B cell (primary cell): ENCODE measurements at regions not wholly inside any gene's neighbourhood (a gene's known extent, or its start where the extent isn't known, plus 50 kb on each side); places are given as distances from the start of the nearest gene placed in this dataset.

Experiments used
- ATAC-seq: fragments of 200-7000 bp; cut with Tn5 transposase; one replicate; pipeline ENCODE4 v1.10.0; 2021; ENCODE audit warnings: low read depth, mild to moderate bottlenecking, moderate number of reproducible peaks, moderate library complexity
- CTCF ChIA-PET: fragments of 350-600 bp; sonication (Branson Sonifier 250); formaldehyde crosslinking; loops from one replicate; lab custom pipeline; 2021; ENCODE audit warnings: antibody characterized with exemption, inconsistent platforms; lab: Charles Lee
- POLR2A ChIA-PET: fragments of 350-600 bp; sonication (Branson Sonifier 250); formaldehyde crosslinking; loops from one replicate; lab custom pipeline; 2021; ENCODE audit warnings: antibody characterized with exemption; lab: Charles Lee
- DNase-seq: peaks from one replicate; pipeline ENCODE4 v3.0.0; 2013
- H2AFZ ChIP-seq: 2 replicates; pipeline ENCODE4 v1.6.1; 2012; ENCODE audit warnings: mild to moderate bottlenecking, low read depth, low read length; ENCODE audit not compliant: insufficient read depth, poor library complexity, severe bottlenecking
- H3K27ac ChIP-seq, 2 donors: 1 replicate in 1 of 2; 2 replicates in 1 of 2; pipeline ENCODE4 v1.5.1; 2012 to 2013; ENCODE audit warnings: low read length in 2 of 2, mild to moderate bottlenecking in 2 of 2, moderate library complexity in 1 of 2
- H3K27me3 ChIP-seq, 4 experiments: fragments of 200-600 bp in 1 of 4; sonication (generic) in 1 of 4; replicated peaks in 1 of 4; 1 replicate in 2 of 4; 2 replicates in 2 of 4; pipeline versions ENCODE4 v1.6.1 to v1.7.0; 2013 to 2016; ENCODE audit warnings: low read length in 3 of 4, mild to moderate bottlenecking in 2 of 4, mixed read lengths in 1 of 4, moderate library complexity in 1 of 4; ENCODE audit not compliant: insufficient read depth in 4 of 4, control insufficient read depth in 3 of 4; ENCODE audit errors: control extremely low read depth in 1 of 4
- H3K36me3 ChIP-seq, 2 experiments: replicated peaks in 1 of 2; 1 replicate in 1 of 2; 2 replicates in 1 of 2; pipeline versions ENCODE4 v1.6.1 to v1.7.1; 2013; ENCODE audit warnings: low read length in 1 of 2; ENCODE audit not compliant: insufficient read depth in 2 of 2, control insufficient read depth in 1 of 2; ENCODE audit errors: control extremely low read depth in 1 of 2, extremely low read depth in 1 of 2
- H3K4me1 ChIP-seq, 2 donors: fragments of 200-600 bp in 1 of 2; sonication (generic) in 1 of 2; 1 replicate in 1 of 2; 2 replicates in 1 of 2; pipeline versions ENCODE4 v1.5.1 to v1.6.1; 2013 to 2017; ENCODE audit warnings: low read length in 2 of 2; ENCODE audit not compliant: control insufficient read depth in 2 of 2, insufficient read depth in 2 of 2
- H3K4me2 ChIP-seq: replicated peaks from 2 replicates; pipeline ENCODE3; 2012; ENCODE audit warnings: mild to moderate bottlenecking, low read depth, low read length; ENCODE audit not compliant: poor library complexity, severe bottlenecking
- H3K4me3 ChIP-seq, 5 experiments: fragments of 200-600 bp in 1 of 5; sonication (generic) in 1 of 5; 1 replicate in 3 of 5; 2 replicates in 2 of 5; pipeline versions ENCODE4 v1.5.1 to v1.7.0; 2011 to 2016; ENCODE audit warnings: low read length in 4 of 5, mild to moderate bottlenecking in 4 of 5, low read depth in 2 of 5, control low read depth in 1 of 5, moderate library complexity in 1 of 5; ENCODE audit not compliant: insufficient read depth in 1 of 5; ENCODE audit errors: control extremely low read depth in 1 of 5, extremely low read depth in 1 of 5
- H3K79me2 ChIP-seq: fragments of 200-600 bp; sonication (generic); one replicate; pipeline ENCODE4 v1.6.0; 2016; ENCODE audit warnings: low read length; ENCODE audit not compliant: control insufficient read depth, insufficient read depth
- H3K9ac ChIP-seq: fragments of 200-600 bp; sonication (generic); 2 replicates; pipeline ENCODE4 v1.6.1; 2017; ENCODE audit warnings: mild to moderate bottlenecking, low read length, moderate library complexity
- H3K9me3 ChIP-seq, 3 donors: one replicate each; pipeline versions ENCODE4 v1.6.1 to v1.7.1; 2013; ENCODE audit warnings: low read length in 2 of 3; ENCODE audit not compliant: control insufficient read depth in 2 of 3, insufficient read depth in 1 of 3; ENCODE audit errors: control extremely low read depth in 1 of 3
- H4K20me1 ChIP-seq: 2 replicates; pipeline ENCODE4 v1.6.0; 2012; ENCODE audit warnings: mild to moderate bottlenecking, low read length; ENCODE audit not compliant: insufficient read depth, control insufficient read depth, poor library complexity, severe bottlenecking
- H3K27ac Mint-ChIP-seq: one replicate; pipeline ENCODE4 v1.8.0; 2021; ENCODE audit warnings: mixed read lengths
- H3K27me3 Mint-ChIP-seq: one replicate; pipeline ENCODE4 v1.8.0; 2021; ENCODE audit warnings: mixed read lengths
- H3K4me1 Mint-ChIP-seq: one replicate; pipeline ENCODE4 v1.8.0; 2021; ENCODE audit warnings: mixed read lengths
- H3K4me3 Mint-ChIP-seq: one replicate; pipeline ENCODE4 v1.8.0; 2021; ENCODE audit warnings: mixed read lengths
- H3K9me3 Mint-ChIP-seq: one replicate; pipeline ENCODE4 v1.8.0; 2022; ENCODE audit warnings: mixed read lengths; ENCODE audit not compliant: insufficient read depth
- CTCF ChIP-seq: fragments of 200-600 bp; IDR thresholded peaks from one replicate; pipeline ENCODE4 v1.8.0; 2022; ENCODE audit warnings: antibody characterized with exemption, mild to moderate bottlenecking
- EZH2 ChIP-seq: IDR thresholded peaks from 2 replicates; pipeline ENCODE4 v1.6.1; 2012; ENCODE audit warnings: borderline replicate concordance, low read depth, mild to moderate bottlenecking, moderate library complexity, low read length; ENCODE audit not compliant: insufficient read depth, poor library complexity, severe bottlenecking
- WGBS: methylation state at CpG from one replicate; pipeline ENCODE4 v1.1.5; 2013; ENCODE audit warnings: missing lambda C conversion rate; ENCODE audit not compliant: insufficient coverage; 5-methylcytosine and 5-hydroxymethylcytosine counted together
- intact Hi-C: fragments of 100-400 bp; cut with micrococcal nuclease; formaldehyde crosslinking; loops from one replicate; pipeline ENCODE4 v1.10.0; 2022

DNA sequence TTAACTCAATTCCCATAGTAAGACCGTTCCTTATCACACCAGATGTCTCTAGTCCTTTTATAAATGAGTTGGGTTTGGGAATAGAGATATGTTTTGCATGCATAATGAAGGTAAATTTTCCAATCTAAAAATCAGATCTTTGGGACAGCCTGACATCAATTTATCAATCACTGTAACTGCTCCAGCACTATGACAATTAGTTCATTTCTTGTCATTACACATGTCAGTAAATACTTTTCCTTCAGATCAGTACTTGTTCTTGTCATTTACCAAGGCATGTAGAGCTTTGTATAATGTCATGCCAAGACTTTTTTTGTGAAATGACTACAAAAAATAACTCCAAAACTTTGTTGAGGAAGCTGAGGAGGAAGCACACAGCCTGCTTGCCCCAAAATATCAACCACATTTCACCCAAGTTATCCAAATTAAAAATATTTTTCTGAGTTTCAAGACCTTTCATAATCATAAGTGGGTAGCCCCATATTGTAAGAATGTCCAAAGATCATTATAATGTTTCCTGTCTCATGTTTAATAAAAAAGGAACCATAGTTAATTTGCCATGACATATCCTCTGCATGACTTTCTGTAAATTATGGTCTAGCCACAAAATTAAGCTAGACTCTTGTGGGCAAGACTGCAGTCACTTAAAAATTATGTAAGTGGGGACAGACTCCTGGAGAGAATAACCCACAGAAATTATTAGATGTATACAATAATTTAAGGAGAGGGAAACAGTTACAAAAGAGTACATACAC is 586.8 kb downstream of the TBC1D4 start:
- no peaks in the 10 kb centered on the region for H3K9me3 ChIP-seq
- CTCF ChIA-PET = no interaction called here
- DNase-seq (no peak), ATAC-seq (no peak)
- no peak overlapping the region for H2AFZ ChIP-seq
- H3K4me1 ChIP-seq = no peaks in the 10 kb centered on the region
- H4K20me1 ChIP-seq = no peaks in the 10 kb centered on the region
- H3K4me2 ChIP-seq = no peak overlapping the region
- Mint-ChIP-seq H3K27ac (no peak overlapping the region), H3K9me3 (peaks cover 2% of the 10 kb centered on the region), H3K4me3 (no peak overlapping the region), H3K4me1 (no peaks in the 10 kb centered on the region), H3K27me3 (peaks cover 3% of the 10 kb centered on the region)
- no peaks in the 10 kb centered on the region for H3K27me3 ChIP-seq
- no peak overlapping the region for H3K27ac ChIP-seq
- no peaks in the 10 kb centered on the region for H3K79me2 ChIP-seq
- no peak for TF ChIP-seq EZH2
- TF ChIP-seq CTCF = no peak
- H3K36me3 ChIP-seq = no peaks in the 10 kb centered on the region
- no CpG with 5 or more reads among the region's 1 CpG for WGBS
- intact Hi-C loops = no loop called here
- H3K4me3 ChIP-seq = no peak overlapping the region
- POLR2A ChIA-PET = no interaction called here
- H3K9ac ChIP-seq = no peak overlapping the region

- no peaks in the 10 kb centered on the region for H4K20me1 ChIP-seq
- ChIA-PET POLR2A (no interaction called here), CTCF (no interaction called here)
- H3K36me3 ChIP-seq = no peaks in the 10 kb centered on the region
- H3K4me1 Mint-ChIP-seq = no peaks in the 10 kb centered on the region
- intact Hi-C loops = no loop called here
- peaks cover 3% of the 10 kb centered on the region for H3K27me3 Mint-ChIP-seq
- no peak overlapping the region for H3K9ac ChIP-seq
- H3K79me2 ChIP-seq = no peaks in the 10 kb centered on the region
- H3K27ac ChIP-seq = no peak overlapping the region
- ATAC-seq (no peak), DNase-seq (no peak)
- H2AFZ ChIP-seq = no peak overlapping the region
- no peak overlapping the region for H3K4me3 Mint-ChIP-seq
- no CpG with 5 or more reads among the region's 3 CpGs for WGBS
- no peak overlapping the region for H3K27ac Mint-ChIP-seq
- H3K4me3 ChIP-seq = no peak overlapping the region
- peaks cover 2% of the 10 kb centered on the region for H3K9me3 Mint-ChIP-seq
- no peaks in the 10 kb centered on the region for H3K4me1 ChIP-seq
- no peaks in the 10 kb centered on the region for H3K27me3 ChIP-seq
- peaks cover 0 to 1% (median 0%) of the 10 kb centered on the region in 3 donors for H3K9me3 ChIP-seq
- TF ChIP-seq EZH2 (no peak), CTCF (no peak)
- no peak overlapping the region for H3K4me2 ChIP-seq
These were observed 589.9 kb downstream of the TBC1D4 start for GRCh38 chr13:74892096-74892495.
